WI38 (cell line): ENCODE measurements at regions not wholly inside any gene's neighbourhood (a gene's known extent, or its start where the extent isn't known, plus 50 kb on each side); places are given as distances from the start of the nearest gene placed in this dataset.

Source experiments
- H3K4me3 ChIP-seq: 2 replicates; pipeline ENCODE4 v1.5.1; 2011; ENCODE audit warnings: low read depth, mild to moderate bottlenecking, control low read depth, low read length
- TF ChIP-seq, protein P1 (sequence below): IDR thresholded peaks from 2 replicates; pipeline ENCODE4 v1.5.1; 2012; ENCODE audit warnings: low read depth, mild to moderate bottlenecking, control low read depth, low read length

GRCh38 chr9:97755618-97756267 lies 58.6 kb upstream of the XPA start:
- TF ChIP-seq, protein P1, sequence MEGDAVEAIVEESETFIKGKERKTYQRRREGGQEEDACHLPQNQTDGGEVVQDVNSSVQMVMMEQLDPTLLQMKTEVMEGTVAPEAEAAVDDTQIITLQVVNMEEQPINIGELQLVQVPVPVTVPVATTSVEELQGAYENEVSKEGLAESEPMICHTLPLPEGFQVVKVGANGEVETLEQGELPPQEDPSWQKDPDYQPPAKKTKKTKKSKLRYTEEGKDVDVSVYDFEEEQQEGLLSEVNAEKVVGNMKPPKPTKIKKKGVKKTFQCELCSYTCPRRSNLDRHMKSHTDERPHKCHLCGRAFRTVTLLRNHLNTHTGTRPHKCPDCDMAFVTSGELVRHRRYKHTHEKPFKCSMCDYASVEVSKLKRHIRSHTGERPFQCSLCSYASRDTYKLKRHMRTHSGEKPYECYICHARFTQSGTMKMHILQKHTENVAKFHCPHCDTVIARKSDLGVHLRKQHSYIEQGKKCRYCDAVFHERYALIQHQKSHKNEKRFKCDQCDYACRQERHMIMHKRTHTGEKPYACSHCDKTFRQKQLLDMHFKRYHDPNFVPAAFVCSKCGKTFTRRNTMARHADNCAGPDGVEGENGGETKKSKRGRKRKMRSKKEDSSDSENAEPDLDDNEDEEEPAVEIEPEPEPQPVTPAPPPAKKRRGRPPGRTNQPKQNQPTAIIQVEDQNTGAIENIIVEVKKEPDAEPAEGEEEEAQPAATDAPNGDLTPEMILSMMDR, result no peak
- no peak overlapping the region for H3K4me3 ChIP-seq

DNA sequence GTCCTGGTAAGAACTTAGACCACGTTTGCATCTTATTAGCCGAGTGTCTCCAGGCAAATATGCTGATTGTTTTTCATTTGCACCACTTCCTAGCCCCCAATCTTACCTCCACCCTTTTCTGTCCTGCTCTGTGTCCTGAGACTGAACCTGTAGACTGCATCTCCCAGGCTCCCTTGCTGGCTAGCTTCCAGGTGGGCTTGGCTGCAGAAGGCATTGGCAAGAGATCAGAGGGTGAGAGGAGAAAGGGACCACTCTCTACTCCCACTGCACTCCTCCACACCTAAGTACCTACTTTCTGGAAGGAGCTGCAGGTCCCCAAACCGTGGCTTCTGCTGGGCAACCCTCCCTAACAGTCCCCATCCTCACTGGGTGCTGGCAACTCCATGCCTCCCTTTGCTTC lies 59.9 kb upstream of the XPA start:
- H3K4me3 ChIP-seq, result no peak overlapping the region
- TF ChIP-seq, protein P1, result no peak

DNA sequence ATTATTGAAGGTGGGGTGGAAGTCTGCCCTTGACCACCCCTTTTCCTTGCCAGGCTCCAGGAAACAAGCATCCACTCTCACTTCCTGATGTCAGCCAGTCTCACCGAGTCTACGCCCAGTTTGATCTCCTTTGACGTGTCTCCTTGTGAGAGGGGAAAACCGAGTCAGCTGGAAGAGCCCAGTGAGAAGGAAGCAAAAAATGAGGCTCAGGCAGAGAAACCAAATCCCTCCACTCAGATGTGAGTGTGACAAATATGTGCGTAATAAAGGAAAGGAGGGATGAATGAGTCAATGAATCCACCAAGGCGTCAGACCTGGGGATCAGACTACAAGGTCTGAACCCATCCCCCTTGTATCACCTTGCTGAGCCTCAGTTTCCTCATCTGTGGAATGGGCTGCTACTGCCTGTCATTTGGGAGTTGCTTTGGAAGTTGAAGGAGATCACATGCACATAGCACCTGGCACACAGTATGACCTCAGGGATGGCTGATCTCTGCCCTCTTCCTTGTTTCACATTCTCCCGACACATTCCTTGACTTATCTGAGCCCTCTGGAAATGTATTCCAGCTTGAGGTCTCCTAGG lies 61.3 kb upstream of the XPA start:
- H3K4me3 ChIP-seq, result no peak overlapping the region
- TF ChIP-seq, protein P1, result no peak

GRCh38 chr9:97759581-97760288 lies 62.6 kb upstream of the XPA start:
- TF ChIP-seq, protein P1, result no peak
- H3K4me3 ChIP-seq, result no peak overlapping the region

DNA sequence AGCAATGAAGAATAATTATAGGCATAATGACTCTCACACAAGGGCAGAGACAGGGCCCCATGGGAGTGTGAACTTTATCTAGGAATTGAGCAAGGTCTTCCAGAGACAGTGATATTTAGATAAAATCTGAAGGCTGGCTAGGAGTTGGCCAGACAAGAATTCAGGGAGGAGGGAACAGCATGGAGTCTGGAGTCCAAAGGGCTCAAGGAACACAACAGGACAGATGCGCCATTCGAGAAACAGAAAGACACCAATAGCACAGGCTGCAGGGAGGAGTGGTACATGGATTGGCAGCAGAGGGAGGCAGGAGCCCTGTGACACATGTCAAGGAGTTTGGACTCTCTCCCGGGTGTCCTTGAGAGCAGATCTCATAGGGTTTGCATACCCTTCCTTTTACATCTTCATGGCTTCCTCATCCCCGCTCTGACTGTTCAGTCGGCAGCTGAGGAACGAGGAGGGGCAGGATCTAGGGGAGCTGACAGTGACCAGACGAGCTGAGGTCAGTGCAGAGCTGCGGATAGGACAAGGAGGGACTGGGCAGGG lies 64.0 kb upstream of the XPA start:
- H3K4me3 ChIP-seq, result no peak overlapping the region
- TF ChIP-seq, protein P1, result no peak

DNA sequence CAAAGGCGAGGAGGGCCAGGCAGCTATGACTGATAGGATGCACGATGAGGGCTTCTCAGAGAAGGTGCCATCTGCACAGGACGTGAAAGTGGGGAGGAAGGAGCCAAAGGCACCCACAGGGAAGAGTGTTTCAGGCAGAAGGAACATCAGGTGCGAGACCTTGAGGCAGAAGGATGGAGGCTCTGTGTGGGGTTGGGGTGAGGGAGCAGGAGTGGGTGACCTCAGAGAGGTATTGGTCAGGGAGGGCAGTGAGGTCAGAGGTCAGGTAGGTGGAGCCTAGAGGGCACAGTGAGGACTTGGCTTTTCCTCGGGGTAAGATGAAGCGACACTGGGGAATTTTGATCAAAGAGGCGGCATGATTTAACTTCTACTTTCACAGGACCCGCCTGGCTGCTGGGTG lies 64.7 kb upstream of the XPA start:
- TF ChIP-seq, protein P1, result no peak
- H3K4me3 ChIP-seq, result no peak overlapping the region

DNA sequence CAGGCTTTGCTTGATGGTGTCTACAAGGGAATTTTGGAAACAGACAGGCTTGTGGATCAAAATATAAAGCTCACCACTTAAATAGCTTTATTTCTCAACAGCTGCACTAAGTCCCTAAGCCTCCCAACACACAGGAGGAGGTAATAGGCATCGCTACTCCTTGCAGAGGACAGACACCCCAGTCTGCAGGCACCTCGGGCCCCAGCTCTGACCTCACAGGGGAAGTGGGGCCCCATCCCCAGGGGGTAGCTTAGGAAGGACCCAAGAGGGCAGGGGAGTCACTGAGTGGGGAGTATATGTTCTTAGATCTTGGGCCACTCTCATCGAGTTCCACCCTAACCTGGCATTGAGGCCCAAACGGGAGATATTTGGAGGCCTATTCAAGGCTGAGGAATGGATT lies 66.7 kb upstream of the XPA start:
- TF ChIP-seq, protein P1, result no peak
- H3K4me3 ChIP-seq, result no peak overlapping the region
